AG09309 (cell line): ENCODE measurements at regions not wholly inside any gene's neighbourhood (a gene's known extent, or its start where the extent isn't known, plus 50 kb on each side); places are given as distances from the start of the nearest gene placed in this dataset.

Source experiments
- DNase-seq: peaks from one replicate; pipeline ENCODE4 v3.0.0-alpha.2; 2010; ENCODE audit warnings: low read depth
- H3K4me3 ChIP-seq: 2 replicates; pipeline ENCODE4 v1.5.1; 2011; ENCODE audit warnings: mild to moderate bottlenecking, low read depth, low read length, moderate library complexity; ENCODE audit not compliant: control insufficient read depth
- TF ChIP-seq, protein P1 (sequence below): IDR thresholded peaks from 2 replicates; pipeline ENCODE4 v1.5.1; 2011; ENCODE audit warnings: mild to moderate bottlenecking, low read depth, low read length, inconsistent platforms; ENCODE audit not compliant: insufficient read depth, control insufficient read depth; ENCODE audit errors: missing control alignments

DNA sequence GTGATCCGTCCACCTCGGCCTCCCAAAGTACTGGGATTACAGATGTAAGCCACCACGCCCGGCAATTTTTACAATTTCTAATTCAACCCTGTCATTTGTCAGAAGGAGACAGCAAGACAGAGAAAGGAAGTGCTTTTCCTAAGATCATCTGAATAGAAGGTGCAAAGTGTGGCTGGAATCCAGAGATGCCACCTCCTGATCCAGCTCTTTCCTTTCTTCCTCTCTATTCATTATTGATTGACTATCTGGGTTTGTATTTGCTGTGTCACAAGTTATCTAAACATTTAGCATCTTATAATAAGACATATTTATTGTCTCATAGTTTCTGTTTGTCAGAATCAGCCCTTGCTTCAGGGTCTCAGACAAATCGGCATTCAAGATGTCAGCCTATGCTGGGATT, 217.7 kb downstream of the BCAS1 start:
- TF ChIP-seq, protein P1, sequence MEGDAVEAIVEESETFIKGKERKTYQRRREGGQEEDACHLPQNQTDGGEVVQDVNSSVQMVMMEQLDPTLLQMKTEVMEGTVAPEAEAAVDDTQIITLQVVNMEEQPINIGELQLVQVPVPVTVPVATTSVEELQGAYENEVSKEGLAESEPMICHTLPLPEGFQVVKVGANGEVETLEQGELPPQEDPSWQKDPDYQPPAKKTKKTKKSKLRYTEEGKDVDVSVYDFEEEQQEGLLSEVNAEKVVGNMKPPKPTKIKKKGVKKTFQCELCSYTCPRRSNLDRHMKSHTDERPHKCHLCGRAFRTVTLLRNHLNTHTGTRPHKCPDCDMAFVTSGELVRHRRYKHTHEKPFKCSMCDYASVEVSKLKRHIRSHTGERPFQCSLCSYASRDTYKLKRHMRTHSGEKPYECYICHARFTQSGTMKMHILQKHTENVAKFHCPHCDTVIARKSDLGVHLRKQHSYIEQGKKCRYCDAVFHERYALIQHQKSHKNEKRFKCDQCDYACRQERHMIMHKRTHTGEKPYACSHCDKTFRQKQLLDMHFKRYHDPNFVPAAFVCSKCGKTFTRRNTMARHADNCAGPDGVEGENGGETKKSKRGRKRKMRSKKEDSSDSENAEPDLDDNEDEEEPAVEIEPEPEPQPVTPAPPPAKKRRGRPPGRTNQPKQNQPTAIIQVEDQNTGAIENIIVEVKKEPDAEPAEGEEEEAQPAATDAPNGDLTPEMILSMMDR = no peak
- no peak overlapping the region for H3K4me3 ChIP-seq
- DNase-seq = no peak

DNA sequence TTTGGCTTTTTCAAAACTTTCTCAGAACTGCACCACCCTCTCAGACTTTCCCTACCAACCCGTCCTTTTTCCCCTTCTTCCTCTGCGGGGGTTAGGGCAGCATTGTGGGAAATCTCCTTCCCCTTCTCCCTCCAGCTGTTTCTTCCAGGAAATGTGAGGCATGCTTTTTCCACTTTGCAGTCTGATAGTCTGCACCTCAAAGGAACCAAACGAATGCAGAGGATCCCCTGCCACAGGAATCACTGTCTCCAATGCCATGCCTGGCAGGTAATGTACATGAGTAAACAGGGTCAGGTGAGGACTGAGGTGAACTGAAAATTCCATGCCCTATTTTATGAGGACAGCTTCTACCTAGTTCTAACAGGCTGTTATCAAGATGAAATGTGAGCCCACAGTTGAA, 218.4 kb downstream of the BCAS1 start:
- DNase-seq = no peak
- TF ChIP-seq, protein P1 = no peak
- H3K4me3 ChIP-seq = no peak overlapping the region

DNA sequence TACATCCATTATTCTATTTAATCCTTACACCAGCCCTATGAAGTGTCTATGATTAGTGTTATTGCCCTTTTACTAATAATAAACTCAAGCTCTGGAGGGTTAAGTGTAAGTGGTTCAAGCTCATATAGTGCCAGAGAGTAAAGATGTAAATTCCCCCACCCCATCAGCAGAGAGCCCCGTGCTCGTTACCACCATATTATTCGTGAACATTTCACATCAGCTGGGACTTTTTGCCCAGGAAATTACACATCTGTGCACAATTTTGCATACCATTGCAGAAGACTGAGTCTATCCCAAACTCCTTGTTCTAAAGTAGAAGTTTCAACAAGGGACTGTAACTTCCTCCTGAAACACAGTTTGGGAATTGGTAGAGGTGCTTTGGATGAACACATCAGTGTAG, 220.1 kb downstream of the BCAS1 start:
- no peak overlapping the region for H3K4me3 ChIP-seq
- DNase-seq = no peak
- TF ChIP-seq, protein P1 = no peak

DNA sequence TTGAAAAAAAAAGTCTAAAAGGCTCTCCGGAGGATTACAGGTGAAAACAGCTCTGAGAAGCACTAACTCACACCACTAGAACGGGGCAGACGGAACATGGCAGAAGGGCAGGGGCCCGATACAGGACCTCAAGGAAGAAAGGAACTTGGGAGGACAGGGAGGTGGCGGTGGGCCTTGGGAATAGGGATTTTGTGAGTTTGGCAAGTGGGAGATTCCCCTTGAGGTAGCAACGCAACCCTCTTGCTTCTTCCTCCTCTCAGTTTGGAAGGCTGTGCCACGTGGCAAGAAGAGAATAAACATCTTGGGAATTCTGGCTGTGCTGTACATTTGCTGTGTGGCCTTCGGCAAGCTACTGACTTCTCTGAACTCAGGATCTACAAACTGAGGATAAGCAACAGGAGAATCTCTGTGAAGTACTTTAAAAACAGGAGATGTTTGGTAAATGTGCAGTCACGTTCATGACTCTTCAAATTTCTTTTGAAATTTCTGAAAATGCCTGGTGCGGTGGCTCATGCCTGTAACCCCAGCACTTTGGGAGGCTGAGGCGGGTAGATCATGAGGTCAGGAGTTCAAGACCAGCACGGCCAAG, 220.8 kb downstream of the BCAS1 start:
- TF ChIP-seq, protein P1 = no peak
- DNase-seq = no peak
- no peak overlapping the region for H3K4me3 ChIP-seq

DNA sequence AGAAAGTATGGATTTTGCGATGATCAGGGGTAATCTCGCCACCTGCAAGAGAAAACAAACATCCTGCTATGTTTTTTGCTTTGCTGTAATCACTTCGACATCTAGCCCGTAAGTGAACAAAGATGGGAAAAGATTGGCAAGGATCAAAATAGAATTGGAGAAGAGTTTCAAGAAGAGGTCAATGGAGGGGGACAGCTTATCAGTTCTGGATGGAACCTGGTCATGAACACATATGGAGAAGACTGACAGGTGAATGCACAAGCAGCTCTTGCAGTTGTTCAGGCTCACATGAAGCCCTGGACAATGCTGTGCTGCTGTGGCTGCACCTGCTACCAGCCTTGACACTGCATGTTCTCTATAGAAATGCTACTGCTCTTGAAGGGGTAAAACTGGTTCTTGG, 222.1 kb downstream of the BCAS1 start:
- no peak for DNase-seq
- no peak overlapping the region for H3K4me3 ChIP-seq
- TF ChIP-seq, protein P1 = no peak

DNA sequence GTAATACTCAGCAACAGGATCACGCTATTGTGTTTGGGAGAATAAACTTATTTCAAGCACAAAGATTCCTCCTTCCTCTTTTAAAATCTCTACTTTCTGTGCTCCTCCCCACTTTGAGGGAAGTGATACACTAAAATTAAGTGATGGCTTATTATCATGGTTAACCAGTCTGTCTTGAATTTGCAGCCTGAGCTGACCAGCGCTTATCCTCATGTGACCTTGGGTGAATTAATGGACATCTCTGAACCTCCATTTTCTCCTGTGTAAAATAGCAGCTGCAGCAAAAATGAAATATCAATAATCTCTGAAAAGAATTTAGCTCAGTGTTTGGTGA, 222.6 kb downstream of the BCAS1 start:
- no peak overlapping the region for H3K4me3 ChIP-seq
- DNase-seq = no peak
- TF ChIP-seq, protein P1 = no peak
